ENCODE measurements at regions not wholly inside any gene's neighbourhood (a gene's known extent, or its start where the extent isn't known, plus 50 kb on each side); places are given as distances from the start of the nearest gene placed in this dataset.

GRCh38 chrX:8868906-8869305, 67.7 kb upstream of the FAM9A start:
- DNase-seq = peak; percentile 26

GRCh38 chrX:8868070-8868773, 67.0 kb upstream of the FAM9A start:
- peak; percentile 76 for DNase-seq

GRCh38 chrX:8867406-8867805, 66.2 kb upstream of the FAM9A start:
- DNase-seq = no peak

- no peak for DNase-seq
Observed at GRCh38 chrX:8864161-8864560, 63.0 kb upstream of the FAM9A start.

GRCh38 chrX:8861908-8862307, 60.7 kb upstream of the FAM9A start:
- DNase-seq = no peak

- peak; percentile 9 for DNase-seq
Observed at GRCh38 chrX:8851231-8851886, 50.2 kb upstream of the FAM9A start.

All from fibroblast of upper back skin (primary cell).